ENCODE measurements at regions not wholly inside any gene's neighbourhood (a gene's known extent, or its start where the extent isn't known, plus 50 kb on each side); places are given as distances from the start of the nearest gene placed in this dataset.

GRCh38 chr2:45072064-45072861 lies 63.0 kb upstream of the SIX2 start:
- Histone ChIP-seq H3K4me1 (ENCODE audit: insufficient read depth, low read length) (peaks cover 10% of the 10 kb centered on the region; the same call in 1 of the 2 replicates), H3K36me3 (ENCODE audit: insufficient read depth, low read length) (no peaks in the 10 kb centered on the region), H3K9me3 (ENCODE audit: control insufficient read depth, insufficient read depth, low read length) (no peaks in the 10 kb centered on the region), H3K9ac (ENCODE audit: low read depth, low read length) (no peak overlapping the region)

- Histone ChIP-seq H3K9me3 (ENCODE audit: control insufficient read depth, insufficient read depth, low read length) (no peaks in the 10 kb centered on the region), H3K36me3 (ENCODE audit: insufficient read depth, low read length) (no peaks in the 10 kb centered on the region), H3K4me1 (ENCODE audit: insufficient read depth, low read length) (peaks cover 13% of the 10 kb centered on the region; the same call in 1 of the 2 replicates), H3K9ac (ENCODE audit: low read depth, low read length) (no peak overlapping the region)
Observed at GRCh38 chr2:45070113-45070652, 60.9 kb upstream of the SIX2 start.

GRCh38 chr2:45069684-45070083 lies 60.4 kb upstream of the SIX2 start:
- Histone ChIP-seq H3K36me3 (ENCODE audit: insufficient read depth, low read length) (no peaks in the 10 kb centered on the region), H3K9me3 (ENCODE audit: control insufficient read depth, insufficient read depth, low read length) (no peaks in the 10 kb centered on the region), H3K4me1 (ENCODE audit: insufficient read depth, low read length) (peaks cover 13% of the 10 kb centered on the region; the same call in 1 of the 2 replicates), H3K9ac (ENCODE audit: low read depth, low read length) (no peak overlapping the region)

DNA sequence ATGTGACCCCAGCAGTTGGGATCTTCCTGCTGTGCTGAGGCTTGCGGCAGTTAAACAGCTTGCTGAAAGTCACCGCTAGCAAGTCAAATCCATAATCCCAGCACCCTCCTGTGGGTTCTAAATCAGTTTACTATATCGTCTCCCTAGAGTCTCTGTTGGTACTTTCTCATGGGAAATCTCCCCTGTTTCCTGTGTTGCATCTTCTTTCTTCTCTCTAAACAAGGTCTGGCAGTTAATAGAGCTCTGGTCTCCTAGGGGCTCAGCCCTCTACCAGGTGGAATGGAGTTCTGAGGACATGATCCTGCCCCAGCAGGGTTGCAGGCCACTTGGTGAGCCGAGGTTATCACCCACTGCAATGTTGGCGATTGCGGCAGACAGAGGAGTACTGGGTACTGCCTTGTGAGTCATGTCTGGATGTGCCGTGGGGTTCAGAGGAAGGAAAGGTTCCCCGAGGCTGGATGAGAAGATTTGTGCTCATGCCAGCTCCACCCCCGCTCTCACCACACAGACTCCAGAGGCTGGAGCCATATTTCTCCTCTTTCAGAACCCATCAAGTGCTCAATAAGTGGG lies 59.4 kb upstream of the SIX2 start:
- H3K9me3 ChIP-seq (ENCODE audit: control insufficient read depth, insufficient read depth, low read length): no peaks in the 10 kb centered on the region
- peaks cover 13% of the 10 kb centered on the region; the same call in 1 of the 2 replicates for H3K4me1 ChIP-seq (ENCODE audit: insufficient read depth, low read length)
- H3K36me3 ChIP-seq (ENCODE audit: insufficient read depth, low read length): no peaks in the 10 kb centered on the region
- no peak overlapping the region for H3K9ac ChIP-seq (ENCODE audit: low read depth, low read length)

- Histone ChIP-seq H3K9me3 (ENCODE audit: control insufficient read depth, insufficient read depth, low read length) (no peaks in the 10 kb centered on the region), H3K36me3 (ENCODE audit: insufficient read depth, low read length) (no peaks in the 10 kb centered on the region), H3K9ac (ENCODE audit: low read depth, low read length) (no peak overlapping the region), H3K4me1 (ENCODE audit: insufficient read depth, low read length) (peaks cover 13% of the 10 kb centered on the region; the same call in 1 of the 2 replicates)
Observed at GRCh38 chr2:45067859-45068570, 58.8 kb upstream of the SIX2 start.
